Mucosa of descending colon (tissue), 3 donors: ENCODE measurements at regions not wholly inside any gene's neighbourhood (a gene's known extent, or its start where the extent isn't known, plus 50 kb on each side); places are given as distances from the start of the nearest gene placed in this dataset.

Source experiments
- ATAC-seq: fragments of 200-7000 bp; cut with Tn5 transposase; one replicate; pipeline ENCODE4 v1.9.1; 2020; ENCODE audit warnings: mild to moderate bottlenecking, moderate library complexity
- DNase-seq, 3 donors: peaks; one replicate each; pipeline ENCODE4 v3.0.0-alpha.2; 2020
- H3K36me3 ChIP-seq: fragments of 200-600 bp; one replicate; pipeline ENCODE4 v1.8.0; 2021; ENCODE audit warnings: low read depth, mild to moderate bottlenecking
- H3K4me1 ChIP-seq: fragments of 200-600 bp; one replicate; pipeline ENCODE4 v1.8.0; 2021; ENCODE audit warnings: low read depth, mild to moderate bottlenecking
- H3K4me3 ChIP-seq: fragments of 200-600 bp; one replicate; pipeline ENCODE4 v1.8.0; 2021; ENCODE audit warnings: mild to moderate bottlenecking
- H3K9me3 ChIP-seq: fragments of 200-600 bp; one replicate; pipeline ENCODE4 v1.8.0; 2021; ENCODE audit warnings: mild to moderate bottlenecking
- intact Hi-C, 2 donors: fragments of 100-400 bp; cut with DNase I in 1 of 2; cut with micrococcal nuclease in 1 of 2; formaldehyde crosslinking; loops; one replicate each; pipeline versions ENCODE4 v1.11.0 to v1.11.1; 2022; cut with DNase I, micrococcal nuclease
- TF ChIP-seq, protein P1 (sequence below): fragments of 200-600 bp; IDR thresholded peaks from one replicate; pipeline ENCODE4 v1.8.0; 2022; ENCODE audit warnings: antibody characterized with exemption, mild to moderate bottlenecking
- donor health status: DM: no; HTN: no; CAD: no; lungs with moderate emphysema.
- donor health status: DM: no; HTN: no; CAD: no.
- donor health status: DM: no; HTN: yes; CAD: no.

DNA sequence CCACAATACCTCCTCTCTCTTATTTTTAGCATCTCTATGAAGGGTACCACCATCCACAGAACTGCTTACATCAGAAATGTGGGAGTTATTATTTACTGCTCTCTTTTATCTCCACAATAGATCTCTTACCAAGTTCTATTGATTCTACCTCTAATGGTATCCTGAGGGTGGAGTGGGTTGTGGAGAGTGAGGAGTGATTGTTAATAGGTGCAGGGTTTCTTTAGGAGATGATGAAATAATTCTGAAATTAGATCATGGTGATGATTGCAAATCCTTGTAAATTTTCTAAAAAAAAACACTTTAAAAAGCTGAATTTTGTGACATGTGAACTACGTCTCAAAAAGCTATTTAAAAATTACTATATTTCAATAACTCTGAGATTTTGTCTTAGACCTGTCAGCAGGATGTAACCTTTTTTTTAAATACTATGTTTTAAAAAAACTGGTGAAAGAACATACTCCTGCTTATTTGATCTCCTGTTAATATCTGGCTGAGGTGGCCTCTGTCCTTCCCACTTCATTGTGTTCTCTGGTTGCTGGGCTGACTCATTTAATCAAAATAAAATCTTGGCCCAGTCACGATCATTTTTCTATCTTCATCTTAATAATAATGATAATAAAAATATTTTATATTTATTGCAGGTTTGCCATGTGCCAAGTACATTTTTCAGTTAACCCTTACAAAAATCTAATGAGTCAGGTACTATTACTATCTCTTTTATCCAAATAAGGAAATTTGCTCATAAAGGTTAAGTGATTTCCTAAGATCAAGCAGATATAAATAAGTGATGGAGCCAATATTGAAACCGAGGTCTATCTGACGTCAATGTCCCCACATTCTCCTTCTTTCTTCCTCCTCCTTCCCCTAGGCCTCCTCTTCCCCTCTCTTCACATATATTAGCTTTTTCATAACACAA, 73.5 kb downstream of the GLUD2 start:
- intact Hi-C loops: no loop called here
- TF ChIP-seq, protein P1, sequence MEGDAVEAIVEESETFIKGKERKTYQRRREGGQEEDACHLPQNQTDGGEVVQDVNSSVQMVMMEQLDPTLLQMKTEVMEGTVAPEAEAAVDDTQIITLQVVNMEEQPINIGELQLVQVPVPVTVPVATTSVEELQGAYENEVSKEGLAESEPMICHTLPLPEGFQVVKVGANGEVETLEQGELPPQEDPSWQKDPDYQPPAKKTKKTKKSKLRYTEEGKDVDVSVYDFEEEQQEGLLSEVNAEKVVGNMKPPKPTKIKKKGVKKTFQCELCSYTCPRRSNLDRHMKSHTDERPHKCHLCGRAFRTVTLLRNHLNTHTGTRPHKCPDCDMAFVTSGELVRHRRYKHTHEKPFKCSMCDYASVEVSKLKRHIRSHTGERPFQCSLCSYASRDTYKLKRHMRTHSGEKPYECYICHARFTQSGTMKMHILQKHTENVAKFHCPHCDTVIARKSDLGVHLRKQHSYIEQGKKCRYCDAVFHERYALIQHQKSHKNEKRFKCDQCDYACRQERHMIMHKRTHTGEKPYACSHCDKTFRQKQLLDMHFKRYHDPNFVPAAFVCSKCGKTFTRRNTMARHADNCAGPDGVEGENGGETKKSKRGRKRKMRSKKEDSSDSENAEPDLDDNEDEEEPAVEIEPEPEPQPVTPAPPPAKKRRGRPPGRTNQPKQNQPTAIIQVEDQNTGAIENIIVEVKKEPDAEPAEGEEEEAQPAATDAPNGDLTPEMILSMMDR: no peak

DNA sequence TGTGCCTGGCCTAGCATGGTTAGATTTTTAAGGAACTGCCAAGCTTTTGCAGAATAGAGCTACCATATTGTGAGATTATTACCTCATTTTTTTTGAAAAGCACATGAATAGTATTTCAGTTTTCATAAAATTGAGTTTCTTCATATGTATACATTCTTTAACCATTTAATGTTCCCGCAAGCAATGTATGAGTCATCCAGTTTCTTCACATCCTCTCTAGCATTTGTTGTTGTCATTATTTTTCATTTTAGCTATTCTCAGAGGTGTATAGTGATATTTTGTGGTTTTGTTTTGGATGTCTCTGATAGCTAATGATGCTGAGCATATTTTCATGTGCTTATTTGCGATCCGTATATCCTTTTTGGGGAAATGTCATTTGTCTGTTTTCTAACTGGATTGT, 74.9 kb downstream of the GLUD2 start:
- Histone ChIP-seq H3K4me1 (no peaks in the 10 kb centered on the region), H3K9me3 (no peaks in the 10 kb centered on the region), H3K4me3 (no peak overlapping the region), H3K36me3 (no peaks in the 10 kb centered on the region)
- no peak for ATAC-seq
- DNase-seq: no peak
- intact Hi-C loops: no loop called here
- TF ChIP-seq, protein P1: no peak

More for the DNA sequence above, 73.5 kb downstream of the GLUD2 start:
- ATAC-seq: no peak
- Histone ChIP-seq H3K36me3 (no peaks in the 10 kb centered on the region), H3K4me3 (no peak overlapping the region), H3K4me1 (no peaks in the 10 kb centered on the region), H3K9me3 (no peaks in the 10 kb centered on the region)
- no peak for DNase-seq

DNA sequence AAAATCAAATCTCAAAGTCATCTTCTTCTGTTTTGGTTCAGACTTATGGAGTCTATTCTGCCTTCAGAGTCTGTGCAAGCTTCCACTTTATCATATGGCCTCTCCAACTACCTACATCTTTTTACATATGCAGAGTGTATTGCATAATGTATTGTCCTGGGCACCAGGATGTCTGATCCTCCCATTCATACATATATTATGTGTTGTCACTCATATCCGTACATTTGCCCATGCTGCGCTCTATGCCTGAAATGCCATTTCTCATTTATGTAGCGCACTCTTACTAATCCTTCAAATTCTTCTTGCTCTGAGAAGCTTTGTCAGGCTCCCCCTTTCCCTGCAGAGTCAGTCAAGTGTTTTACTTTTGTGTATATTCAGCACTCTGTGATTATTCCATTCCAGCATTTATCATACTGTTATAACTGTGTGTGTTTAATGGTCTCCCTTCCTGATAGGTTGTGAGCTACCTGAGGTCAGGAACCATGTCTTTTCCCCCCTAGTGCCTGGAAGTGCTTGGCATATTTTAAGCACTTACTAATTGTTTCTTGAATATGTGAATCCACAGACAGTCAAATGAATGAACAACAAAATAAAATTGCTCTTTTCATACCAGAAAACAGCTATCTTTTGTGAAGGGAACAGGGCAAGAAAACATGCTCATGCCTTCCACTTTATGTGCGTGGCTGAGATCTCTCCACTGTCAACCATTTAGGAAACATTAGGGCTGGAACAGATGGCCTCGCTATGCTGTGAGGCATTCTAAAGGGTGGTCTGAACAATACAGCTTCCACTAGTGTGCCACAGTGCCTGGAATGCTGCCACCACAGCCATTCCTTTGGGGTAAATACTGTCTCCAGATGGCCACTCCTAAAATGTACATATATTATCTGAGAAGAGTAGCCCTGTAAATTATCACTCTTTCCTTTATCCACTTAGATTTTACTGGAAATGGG, 81.8 kb downstream of the GLUD2 start:
- Histone ChIP-seq H3K4me3 (no peak overlapping the region), H3K4me1 (no peaks in the 10 kb centered on the region), H3K9me3 (no peaks in the 10 kb centered on the region), H3K36me3 (no peaks in the 10 kb centered on the region)
- DNase-seq: no peak
- no peak for ATAC-seq
- intact Hi-C loops: no loop called here
- TF ChIP-seq, protein P1: no peak

DNA sequence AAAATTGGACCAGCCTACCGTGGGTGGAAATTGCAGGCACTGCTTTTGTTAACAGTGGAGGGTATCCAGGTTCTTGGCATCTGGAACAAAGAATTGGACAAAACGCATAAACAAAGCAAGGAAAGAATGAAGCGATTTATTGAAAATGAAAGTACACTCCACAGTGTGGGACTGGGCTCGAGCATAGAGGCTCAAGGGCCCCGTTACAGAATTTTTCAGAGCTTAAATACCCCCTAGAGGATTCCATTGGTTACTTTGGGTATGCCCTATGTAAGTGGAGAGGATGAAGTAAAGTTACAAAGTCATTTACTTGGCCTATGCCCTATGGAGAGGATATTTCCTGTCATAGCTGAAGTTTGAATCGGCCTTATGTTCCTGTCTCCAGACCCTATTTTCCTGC, 85.3 kb downstream of the GLUD2 start:
- no peak for DNase-seq
- Histone ChIP-seq H3K4me1 (no peaks in the 10 kb centered on the region), H3K4me3 (no peak overlapping the region), H3K9me3 (no peaks in the 10 kb centered on the region), H3K36me3 (no peaks in the 10 kb centered on the region)
- TF ChIP-seq, protein P1: no peak
- intact Hi-C loops: no loop called here
- ATAC-seq: no peak

DNA sequence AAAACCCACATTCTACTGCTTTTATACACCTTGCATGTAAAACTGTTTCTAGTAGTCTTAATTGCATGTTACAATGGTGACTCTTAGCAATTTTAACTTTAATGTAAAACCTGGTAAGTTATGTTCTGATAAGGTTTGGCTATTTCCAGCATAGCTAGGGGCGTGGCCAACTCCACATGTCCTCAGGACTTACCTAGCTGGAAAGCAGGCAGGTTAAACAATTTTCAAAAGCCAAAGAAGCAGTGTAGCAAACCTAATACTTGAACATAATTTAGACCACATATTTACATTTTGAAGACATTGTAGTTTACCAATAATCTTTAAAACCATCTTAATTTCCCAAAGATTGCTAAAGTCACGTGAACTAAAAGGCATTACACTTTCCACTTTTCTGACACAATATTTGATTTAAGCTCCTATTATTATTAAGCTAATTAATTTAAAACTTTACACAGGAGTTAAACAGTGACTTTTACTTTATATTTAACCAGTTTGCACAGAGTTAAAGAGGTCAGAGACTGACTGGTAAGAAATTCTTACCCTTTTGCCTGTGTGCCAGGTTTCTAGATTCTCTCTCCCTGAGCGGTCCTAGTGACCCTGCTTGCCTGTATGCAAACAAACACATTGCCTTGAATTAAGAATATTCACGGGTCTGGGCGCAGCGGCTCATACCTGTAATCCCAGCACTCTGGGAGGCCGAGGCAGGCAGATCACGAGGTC, 88.2 kb downstream of the GLUD2 start:
- DNase-seq: no peak
- TF ChIP-seq, protein P1: no peak
- Histone ChIP-seq H3K4me1 (no peaks in the 10 kb centered on the region), H3K36me3 (no peaks in the 10 kb centered on the region), H3K9me3 (no peaks in the 10 kb centered on the region), H3K4me3 (no peak overlapping the region)
- intact Hi-C loops: no loop called here
- ATAC-seq: no peak
